HG02571 (cell line): ENCODE measurements at regions not wholly inside any gene's neighbourhood (a gene's known extent, or its start where the extent isn't known, plus 50 kb on each side); places are given as distances from the start of the nearest gene placed in this dataset.
"Not testable (repeated sequence)": the region's sequence is repeated elsewhere in the genome, so short reads cannot be mapped to it uniquely, and the experiment has no call there.

ENCODE experiments used
- ATAC-seq: cut with Tn5 transposase; IDR thresholded peaks from one replicate; pipeline ENCODE4 v1.9.1; 2021; ENCODE audit warnings: mild to moderate bottlenecking, moderate library complexity; ENCODE audit not compliant: unreplicated experiment

- no peak for ATAC-seq
Observed at GRCh38 chr6:144602523-144603180, 317.5 kb downstream of the UTRN start.

GRCh38 chr6:144606083-144606482 lies 320.9 kb downstream of the UTRN start:
- ATAC-seq, result no peak

- no peak for ATAC-seq
Observed at GRCh38 chr6:144607998-144608735, 323.0 kb downstream of the UTRN start.

- no peak for ATAC-seq
Observed at GRCh38 chr6:144612811-144613210, 327.7 kb downstream of the UTRN start.

- no peak for ATAC-seq
Observed at GRCh38 chr6:144613859-144614258, 328.7 kb downstream of the UTRN start.

- ATAC-seq, result no peak
Observed at GRCh38 chr6:144615870-144616269, 330.7 kb downstream of the UTRN start.

- no peak for ATAC-seq
Observed at GRCh38 chr6:144617191-144617590, 332.1 kb downstream of the UTRN start.

GRCh38 chr6:144617708-144618107 lies 332.6 kb downstream of the UTRN start:
- no peak for ATAC-seq

- ATAC-seq, result no peak
Observed at GRCh38 chr6:144619966-144620365, 334.8 kb downstream of the UTRN start.

GRCh38 chr6:144621332-144621731 lies 336.2 kb downstream of the UTRN start:
- no peak for ATAC-seq

- ATAC-seq, result no peak
Observed at GRCh38 chr6:144624246-144624645, 339.1 kb downstream of the UTRN start.

GRCh38 chr6:144624716-144625115 lies 339.6 kb downstream of the UTRN start:
- ATAC-seq, result no peak

GRCh38 chr6:144630857-144631256 lies 345.7 kb downstream of the UTRN start:
- ATAC-seq, result no peak

GRCh38 chr6:144632266-144632665 lies 347.1 kb downstream of the UTRN start:
- ATAC-seq, result no peak

- ATAC-seq, result no peak
Observed at GRCh38 chr6:144633886-144634285, 348.8 kb downstream of the UTRN start.

GRCh38 chr6:144634371-144634770 lies 349.2 kb downstream of the UTRN start:
- no peak for ATAC-seq

- ATAC-seq, result no peak
Observed at GRCh38 chr6:144635051-144635450, 349.9 kb downstream of the UTRN start.

- ATAC-seq, result not testable (repeated sequence)
Observed at GRCh38 chr6:144636025-144636424, 350.9 kb downstream of the UTRN start.

GRCh38 chr6:144637541-144637940 lies 352.4 kb downstream of the UTRN start:
- ATAC-seq, result no peak

GRCh38 chr6:144639654-144640053 lies 354.5 kb downstream of the UTRN start:
- no peak for ATAC-seq

GRCh38 chr6:144641286-144641685 lies 356.2 kb downstream of the UTRN start:
- ATAC-seq, result no peak

- no peak for ATAC-seq
Observed at GRCh38 chr6:144644776-144645175, 359.6 kb downstream of the UTRN start.
